HAP-1 (cell line): ENCODE measurements at regions not wholly inside any gene's neighbourhood (a gene's known extent, or its start where the extent isn't known, plus 50 kb on each side); places are given as distances from the start of the nearest gene placed in this dataset.
"Not testable (repeated sequence)": the region's sequence is repeated elsewhere in the genome, so short reads cannot be mapped to it uniquely, and the experiment has no call there.

ENCODE experiments used
- DNase-seq, 2 experiments: peaks; one replicate each; pipeline ENCODE4 v3.0.0-alpha.2; 2016 to 2020; ENCODE audit warnings: low spot score in 2 of 2
- H3K27me3 ChIP-seq: fragments of 250-450 bp; sonication (Bioruptor Pico); 2 replicates; pipeline ENCODE4 v1.5.1; 2020; ENCODE audit warnings: low read depth, mild to moderate bottlenecking, moderate library complexity
- H3K36me3 ChIP-seq: fragments of 250-450 bp; sonication (Bioruptor Pico); replicated peaks from 2 replicates; pipeline ENCODE4 v1.5.1; 2020; ENCODE audit warnings: mild to moderate bottlenecking
- H3K4me1 ChIP-seq: fragments of 250-450 bp; sonication (Bioruptor Pico); 2 replicates; pipeline ENCODE4 v1.5.1; 2020; ENCODE audit warnings: mild to moderate bottlenecking
- H3K4me3 ChIP-seq: fragments of 250-450 bp; sonication (Bioruptor Pico); 2 replicates; pipeline ENCODE4 v1.5.1; 2020; ENCODE audit warnings: mild to moderate bottlenecking, moderate library complexity
- H3K9me3 ChIP-seq: fragments of 250-450 bp; sonication (Bioruptor Pico); 2 replicates; pipeline ENCODE4 v1.5.1; 2020; ENCODE audit warnings: mild to moderate bottlenecking, moderate library complexity
- in situ Hi-C: fragments of 300-500 bp; cut with MboI; formaldehyde crosslinking; loops from 3 replicates; pipeline ENCODE4 v1.14.3; 2020; ENCODE audit warnings: low sequenced_read_pairs, inconsistent platforms, mixed read lengths

GRCh38 chr1:5125208-5125607, 470.8 kb downstream of the AJAP1 start:
- Histone ChIP-seq H3K9me3 (no peaks in the 10 kb centered on the region), H3K4me1 (no peaks in the 10 kb centered on the region), H3K36me3 (no peaks in the 10 kb centered on the region), H3K4me3 (no peak overlapping the region), H3K27me3 (no peaks in the 10 kb centered on the region)
- in situ Hi-C loops: no loop called here
- no peak for DNase-seq

DNA sequence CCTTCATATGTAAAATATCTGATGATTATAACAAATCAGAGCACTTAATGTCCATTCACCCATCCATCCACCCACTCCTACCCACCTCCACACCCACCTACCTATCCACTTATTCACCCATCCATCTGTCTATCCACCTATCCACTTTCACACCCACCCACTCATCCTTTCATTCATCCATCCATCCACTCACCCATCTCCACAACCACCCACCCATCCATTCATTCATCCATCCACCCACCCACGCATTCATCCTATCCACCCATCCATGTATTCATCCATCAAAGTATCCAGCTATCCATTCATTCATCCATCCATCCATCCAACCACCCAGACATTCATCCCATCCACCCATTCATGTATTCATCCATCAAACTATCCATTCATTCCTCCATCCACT, 466.1 kb downstream of the AJAP1 start:
- H3K27me3 ChIP-seq: no peaks in the 10 kb centered on the region
- H3K4me3 ChIP-seq: no peak overlapping the region
- no peaks in the 10 kb centered on the region for H3K36me3 ChIP-seq
- in situ Hi-C loops: no loop called here
- H3K4me1 ChIP-seq: no peaks in the 10 kb centered on the region
- no peaks in the 10 kb centered on the region for H3K9me3 ChIP-seq
- no peak for DNase-seq

- Histone ChIP-seq H3K27me3 (no peaks in the 10 kb centered on the region), H3K9me3 (no peaks in the 10 kb centered on the region)
- in situ Hi-C loops: no loop called here
These were observed 465.2 kb downstream of the AJAP1 start for GRCh38 chr1:5119366-5120234.

GRCh38 chr1:5118771-5119170, 464.4 kb downstream of the AJAP1 start:
- H3K9me3 ChIP-seq, H3K27me3 ChIP-seq, H3K4me1 ChIP-seq, H3K36me3 ChIP-seq, in situ Hi-C loops, DNase-seq, H3K4me3 ChIP-seq: not testable (repeated sequence)

More at GRCh38 chr1:5119366-5120234, 465.2 kb downstream of the AJAP1 start:
- Histone ChIP-seq H3K4me3 (no peak overlapping the region), H3K36me3 (no peaks in the 10 kb centered on the region), H3K4me1 (no peaks in the 10 kb centered on the region)
- no peak for DNase-seq

DNA sequence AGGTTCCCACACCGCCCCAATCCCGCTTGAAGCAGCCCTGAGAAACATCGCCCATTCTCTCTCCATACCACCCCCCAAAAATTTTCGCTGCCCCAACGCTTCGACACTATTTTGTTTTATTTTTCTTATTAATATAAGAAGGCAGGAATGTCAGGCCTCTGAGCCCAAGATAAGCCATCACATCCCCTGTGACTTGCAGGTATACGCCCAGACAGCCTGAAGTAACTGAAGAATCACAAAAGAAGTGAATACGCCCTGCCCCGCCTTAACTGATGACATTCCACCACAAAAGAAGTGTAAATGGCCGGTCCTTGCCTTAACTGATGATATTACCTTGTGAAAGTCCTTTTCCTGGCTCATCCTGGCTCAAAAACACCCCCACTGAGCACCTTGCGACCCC, 463.9 kb downstream of the AJAP1 start:
- H3K27me3 ChIP-seq, H3K9me3 ChIP-seq, H3K36me3 ChIP-seq, H3K4me1 ChIP-seq, H3K4me3 ChIP-seq, in situ Hi-C loops, DNase-seq: not testable (repeated sequence)

GRCh38 chr1:5111581-5111980, 457.2 kb downstream of the AJAP1 start:
- no peaks in the 10 kb centered on the region for H3K36me3 ChIP-seq
- H3K4me1 ChIP-seq: no peaks in the 10 kb centered on the region
- no peaks in the 10 kb centered on the region for H3K27me3 ChIP-seq
- in situ Hi-C loops: no loop called here
- H3K9me3 ChIP-seq: no peaks in the 10 kb centered on the region
- no peak for DNase-seq
- H3K4me3 ChIP-seq: no peak overlapping the region

DNA sequence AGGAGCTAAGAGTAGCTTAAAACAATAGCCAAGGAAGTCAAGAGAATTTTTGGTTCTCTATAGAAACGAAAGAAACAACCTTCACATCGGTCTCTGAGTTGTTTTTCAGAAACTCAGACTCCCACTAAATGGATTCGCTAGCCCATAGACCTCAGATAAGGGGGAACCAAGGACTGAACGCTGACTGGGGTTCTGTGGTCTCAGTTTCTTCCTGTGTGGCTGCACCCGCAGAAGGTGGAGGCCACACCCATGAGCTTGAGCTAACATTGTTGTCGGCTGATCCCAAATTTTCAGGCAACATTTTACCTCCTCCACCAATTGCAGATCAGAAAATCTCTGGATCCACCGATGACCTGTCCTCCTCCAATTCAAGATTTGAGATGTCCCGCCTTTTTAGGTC, 456.1 kb downstream of the AJAP1 start:
- DNase-seq: no peak
- Histone ChIP-seq H3K27me3 (no peaks in the 10 kb centered on the region), H3K4me3 (no peak overlapping the region), H3K36me3 (no peaks in the 10 kb centered on the region), H3K4me1 (no peaks in the 10 kb centered on the region), H3K9me3 (no peaks in the 10 kb centered on the region)
- in situ Hi-C loops: no loop called here

DNA sequence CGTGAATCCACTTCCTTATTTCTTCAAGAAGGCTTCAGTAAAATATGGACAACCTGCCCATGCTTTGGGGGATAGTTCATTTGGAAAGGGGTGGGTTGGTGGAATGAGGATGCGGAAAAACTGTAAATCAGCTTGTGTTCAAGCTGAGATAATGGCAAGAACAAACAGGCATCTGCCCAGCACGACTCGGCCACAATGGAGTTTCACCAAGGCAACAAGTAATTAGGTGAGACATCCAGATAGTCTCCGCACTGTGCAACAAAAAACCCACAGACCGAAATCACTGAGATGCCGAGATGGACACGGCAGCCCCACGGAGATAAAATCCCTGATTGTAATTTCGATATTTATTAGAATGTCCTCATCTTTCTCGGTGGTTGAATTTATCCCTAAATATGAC, 455.2 kb downstream of the AJAP1 start:
- H3K9me3 ChIP-seq: no peaks in the 10 kb centered on the region
- no peaks in the 10 kb centered on the region for H3K4me1 ChIP-seq
- DNase-seq: no peak
- in situ Hi-C loops: no loop called here
- H3K4me3 ChIP-seq: no peak overlapping the region
- no peaks in the 10 kb centered on the region for H3K36me3 ChIP-seq
- H3K27me3 ChIP-seq: no peaks in the 10 kb centered on the region

DNA sequence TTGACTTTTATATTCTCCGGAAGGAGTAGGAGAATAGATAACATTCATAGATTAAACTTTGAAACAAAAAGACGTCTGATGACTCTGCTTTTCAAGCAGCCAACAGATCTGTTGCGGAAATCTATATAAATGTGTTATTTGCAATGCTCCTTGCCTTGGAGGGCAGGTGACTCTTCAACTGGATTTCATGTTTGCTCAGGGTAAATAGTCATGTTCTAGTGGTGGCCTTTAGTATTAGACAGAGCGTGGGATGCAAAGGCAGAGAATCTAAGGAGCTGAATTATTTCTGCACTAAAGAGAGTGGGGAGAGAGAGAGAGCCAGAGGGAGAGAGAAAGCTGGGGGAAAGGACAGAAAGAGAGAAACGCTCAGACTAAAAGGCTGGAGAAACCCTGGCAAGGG, 454.3 kb downstream of the AJAP1 start:
- no peaks in the 10 kb centered on the region for H3K27me3 ChIP-seq
- no peak for DNase-seq
- H3K36me3 ChIP-seq: no peaks in the 10 kb centered on the region
- H3K9me3 ChIP-seq: no peaks in the 10 kb centered on the region
- in situ Hi-C loops: no loop called here
- no peak overlapping the region for H3K4me3 ChIP-seq
- no peaks in the 10 kb centered on the region for H3K4me1 ChIP-seq

DNA sequence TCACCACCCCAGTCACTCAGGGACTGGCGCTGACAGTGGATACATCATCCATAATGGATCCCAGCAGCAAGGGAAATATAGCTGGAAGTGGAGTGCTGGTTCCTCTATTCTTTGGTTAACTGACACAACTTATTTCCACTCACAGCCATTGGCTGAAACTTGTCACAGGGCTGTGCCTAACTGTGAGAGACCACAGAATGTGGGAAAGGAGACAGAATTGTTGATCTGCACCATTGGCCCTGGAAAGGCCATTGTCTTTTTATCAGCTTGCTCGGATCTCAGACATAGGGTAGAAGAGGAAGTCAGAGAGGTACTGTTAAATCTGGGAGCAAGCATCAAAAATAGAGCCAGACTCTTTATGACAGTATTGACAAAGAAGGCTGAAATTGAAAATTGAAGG, 451.3 kb downstream of the AJAP1 start:
- H3K4me1 ChIP-seq: no peaks in the 10 kb centered on the region
- DNase-seq: no peak
- H3K36me3 ChIP-seq: no peaks in the 10 kb centered on the region
- H3K4me3 ChIP-seq: no peak overlapping the region
- H3K9me3 ChIP-seq: no peaks in the 10 kb centered on the region
- no peaks in the 10 kb centered on the region for H3K27me3 ChIP-seq
- in situ Hi-C loops: no loop called here

- Histone ChIP-seq H3K36me3 (no peaks in the 10 kb centered on the region), H3K9me3 (no peaks in the 10 kb centered on the region)
- DNase-seq: no peak
These were observed 445.1 kb downstream of the AJAP1 start for GRCh38 chr1:5099558-5099957.

DNA sequence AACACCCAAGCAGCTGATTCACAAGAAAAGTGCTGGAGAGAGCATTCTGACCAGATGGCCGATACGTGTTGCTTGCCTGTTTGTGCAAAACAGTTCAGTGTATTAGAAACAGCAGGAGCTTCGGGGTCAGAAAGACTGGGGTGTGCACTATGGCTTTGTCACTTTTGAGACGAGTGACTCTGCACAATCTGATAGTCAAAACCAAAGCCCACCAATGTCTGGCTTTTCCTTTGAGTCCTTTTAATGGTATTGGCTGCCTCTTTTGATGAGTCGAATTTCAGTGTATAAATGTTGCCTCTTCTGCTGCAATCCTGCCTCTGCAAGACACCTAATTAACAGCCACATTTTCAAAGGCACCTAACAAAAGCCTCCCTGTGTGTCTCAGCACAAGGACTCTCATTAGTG, 444.6 kb downstream of the AJAP1 start:
- Histone ChIP-seq H3K4me1 (no peaks in the 10 kb centered on the region), H3K9me3 (no peaks in the 10 kb centered on the region), H3K4me3 (no peak overlapping the region), H3K36me3 (no peaks in the 10 kb centered on the region), H3K27me3 (no peaks in the 10 kb centered on the region)
- in situ Hi-C loops: no loop called here
- DNase-seq: no peak

More at GRCh38 chr1:5099558-5099957, 445.1 kb downstream of the AJAP1 start:
- H3K4me3 ChIP-seq: no peak overlapping the region
- in situ Hi-C loops: no loop called here
- no peaks in the 10 kb centered on the region for H3K4me1 ChIP-seq
- no peaks in the 10 kb centered on the region for H3K27me3 ChIP-seq

GRCh38 chr1:5093042-5093441, 438.6 kb downstream of the AJAP1 start:
- H3K4me3 ChIP-seq: no peak overlapping the region
- no peaks in the 10 kb centered on the region for H3K36me3 ChIP-seq
- no peak for DNase-seq
- in situ Hi-C loops: no loop called here
- no peaks in the 10 kb centered on the region for H3K4me1 ChIP-seq
- peaks cover 3% of the 10 kb centered on the region for H3K9me3 ChIP-seq
- no peaks in the 10 kb centered on the region for H3K27me3 ChIP-seq

DNA sequence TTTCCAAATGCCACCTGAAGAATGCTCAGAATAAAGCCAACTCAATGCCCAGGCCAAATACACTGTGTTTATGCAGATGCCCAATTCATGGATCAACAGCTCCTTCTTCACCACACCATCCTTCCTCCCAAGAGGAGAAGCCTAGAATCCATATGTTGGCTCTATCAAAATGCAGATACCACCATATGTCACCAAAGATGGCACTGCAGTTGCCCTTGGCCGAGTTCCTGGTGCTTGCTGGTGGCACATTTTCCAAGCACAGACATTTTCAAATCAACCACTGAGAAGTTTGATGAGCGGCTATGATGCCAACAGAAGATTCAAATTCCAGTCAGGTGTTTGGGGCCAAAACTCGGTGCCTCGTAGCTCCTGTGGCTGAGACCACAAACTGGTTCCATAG, 430.3 kb downstream of the AJAP1 start:
- H3K27me3 ChIP-seq: no peaks in the 10 kb centered on the region
- no peaks in the 10 kb centered on the region for H3K9me3 ChIP-seq
- no peaks in the 10 kb centered on the region for H3K36me3 ChIP-seq
- in situ Hi-C loops: no loop called here
- no peak overlapping the region for H3K4me3 ChIP-seq
- DNase-seq: no peak
- H3K4me1 ChIP-seq: no peaks in the 10 kb centered on the region

- no peak overlapping the region for H3K4me3 ChIP-seq
- in situ Hi-C loops: no loop called here
- no peaks in the 10 kb centered on the region for H3K36me3 ChIP-seq
- no peaks in the 10 kb centered on the region for H3K9me3 ChIP-seq
- no peaks in the 10 kb centered on the region for H3K4me1 ChIP-seq
- no peaks in the 10 kb centered on the region for H3K27me3 ChIP-seq
- DNase-seq: no peak
These were observed 412.8 kb downstream of the AJAP1 start for GRCh38 chr1:5067246-5067645.
